ENCODE measurements at regions not wholly inside any gene's neighbourhood (a gene's known extent, or its start where the extent isn't known, plus 50 kb on each side); places are given as distances from the start of the nearest gene placed in this dataset.

- Histone ChIP-seq H3K79me2 (ENCODE audit: control insufficient read depth, insufficient read depth, low read length) (no peaks in the 10 kb centered on the region), H3K4me2 (ENCODE audit: insufficient read depth, low read length) (no peak overlapping the region), H3K9me1 (replicated peaks; ENCODE audit: control insufficient read depth, extremely low read depth, insufficient read depth, low read length) (no peaks in the 10 kb centered on the region), H3K27me3 (ENCODE audit: control insufficient read depth in 2 of 2, insufficient read depth in 2 of 2, low read length in 2 of 2) (no peaks in the 10 kb centered on the region), H4K20me1 (replicated peaks; ENCODE audit: control insufficient read depth, extremely low read depth, insufficient read depth, low read length) (no peaks in the 10 kb centered on the region), H3K27ac (ENCODE audit: insufficient read depth, low read depth, low read length) (no peak overlapping the region), H3K4me3 (replicated peaks in 1 of 3; ENCODE audit: insufficient read depth in 1 of 3, low read depth in 1 of 3, low read length in 3 of 3) (no peak overlapping the region), H2AFZ (ENCODE audit: low read depth, low read length) (no peak overlapping the region), H3K36me3 (ENCODE audit: control insufficient read depth in 2 of 2, extremely low read depth in 1 of 2, insufficient read depth in 2 of 2, low read length in 2 of 2) (no peaks in the 10 kb centered on the region), H3K4me1 (ENCODE audit: control insufficient read depth, extremely low read depth, insufficient read depth, low read length) (no peaks in the 10 kb centered on the region), H3K9ac (replicated peaks; ENCODE audit: extremely low read depth, insufficient read depth, low read length) (no peak overlapping the region), H3K9me3 (replicated peaks; ENCODE audit: control insufficient read depth, insufficient read depth, low read length) (no peaks in the 10 kb centered on the region)
- ChIA-PET POLR2A (no interaction called here), CTCF (no interaction called here)
- DNase-seq (ENCODE audit: low read depth, low spot score) (no peak), FAIRE-seq (no peak)
- no TSS peak for BruUV-seq (replicated peaks)
- dilution Hi-C loops (cut with MboI; ENCODE audit: extremely low pct_ligation_motif_present, low sequenced_read_pairs): no loop called here
- intact Hi-C loops (cut with micrococcal nuclease): no loop called here
- TF ChIP-seq POLR2A (IDR thresholded peaks at IDR 0.05; ENCODE audit: low read depth, low read length): no peak
- no peak for TF ChIP-seq EZH2 (IDR thresholded peaks at IDR 0.05; ENCODE audit: borderline replicate concordance, low read depth, low read length, severe bottlenecking)
- TF ChIP-seq POLR2AphosphoS5 (IDR thresholded peaks at IDR 0.05; ENCODE audit: insufficient read depth, low read depth, low read length): no peak
- TF ChIP-seq MYC (IDR thresholded peaks at IDR 0.05; ENCODE audit: low read depth, low read length): no peak
- TF ChIP-seq, protein P1, sequence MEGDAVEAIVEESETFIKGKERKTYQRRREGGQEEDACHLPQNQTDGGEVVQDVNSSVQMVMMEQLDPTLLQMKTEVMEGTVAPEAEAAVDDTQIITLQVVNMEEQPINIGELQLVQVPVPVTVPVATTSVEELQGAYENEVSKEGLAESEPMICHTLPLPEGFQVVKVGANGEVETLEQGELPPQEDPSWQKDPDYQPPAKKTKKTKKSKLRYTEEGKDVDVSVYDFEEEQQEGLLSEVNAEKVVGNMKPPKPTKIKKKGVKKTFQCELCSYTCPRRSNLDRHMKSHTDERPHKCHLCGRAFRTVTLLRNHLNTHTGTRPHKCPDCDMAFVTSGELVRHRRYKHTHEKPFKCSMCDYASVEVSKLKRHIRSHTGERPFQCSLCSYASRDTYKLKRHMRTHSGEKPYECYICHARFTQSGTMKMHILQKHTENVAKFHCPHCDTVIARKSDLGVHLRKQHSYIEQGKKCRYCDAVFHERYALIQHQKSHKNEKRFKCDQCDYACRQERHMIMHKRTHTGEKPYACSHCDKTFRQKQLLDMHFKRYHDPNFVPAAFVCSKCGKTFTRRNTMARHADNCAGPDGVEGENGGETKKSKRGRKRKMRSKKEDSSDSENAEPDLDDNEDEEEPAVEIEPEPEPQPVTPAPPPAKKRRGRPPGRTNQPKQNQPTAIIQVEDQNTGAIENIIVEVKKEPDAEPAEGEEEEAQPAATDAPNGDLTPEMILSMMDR (IDR thresholded peaks at IDR 0.05; ENCODE audit: extremely low read depth in 1 of 2, insufficient read depth in 1 of 2, low read depth in 1 of 2, low read length in 2 of 2): no peak
- no peak for TF ChIP-seq JUN (IDR thresholded peaks at IDR 0.05; ENCODE audit: borderline replicate concordance, insufficient read depth, insufficient read length, low read depth)
- no peak for TF ChIP-seq FOS (IDR thresholded peaks at IDR 0.05; ENCODE audit: borderline replicate concordance, insufficient read depth, low read length)
- no peak for TF ChIP-seq MAX (IDR thresholded peaks at IDR 0.05; ENCODE audit: insufficient read depth, insufficient read length)
- no peak for TF ChIP-seq GATA2 (IDR thresholded peaks at IDR 0.05; ENCODE audit: insufficient read depth, insufficient read length, low read depth, low read length)
Measured at GRCh38 chr6:95489185-95489863, 88.0 kb upstream of the MANEA start.

All from endothelial cell of umbilical vein (primary cell).